HCT116 (cell line): ENCODE measurements at regions not wholly inside any gene's neighbourhood (a gene's known extent, or its start where the extent isn't known, plus 50 kb on each side); places are given as distances from the start of the nearest gene placed in this dataset.

Experiments
- ATAC-seq: fragments of 200-7000 bp; cut with Tn5 transposase; 2 replicates; pipeline ENCODE4 v1.9.1; 2020; ENCODE audit warnings: mild to moderate bottlenecking, moderate library complexity
- BruUV-seq: library from RNA; stranded (reverse); fragments of 400-500 nt; replicated peaks from 2 replicates; lab custom pipeline; 2021; lab: Mats Ljungman, UMichigan
- CTCF ChIA-PET: fragments of 300-600 bp; sonication (Branson Sonifier 250); formaldehyde crosslinking; loops from one replicate; lab custom pipeline; 2021; ENCODE audit warnings: antibody characterized with exemption; lab: Charles Lee
- POLR2A ChIA-PET: fragments of 300-600, 350-600 bp; sonication (Branson Sonifier 250); formaldehyde crosslinking; loops from one replicate; lab custom pipeline; 2021; ENCODE audit warnings: antibody characterized with exemption; lab: Charles Lee
- RAD21 ChIA-PET, 2 experiments: fragments of 300-600 bp; sonication (Branson Sonifier 250); formaldehyde crosslinking; loops; one replicate each; lab custom pipeline; 2023; ENCODE audit warnings: low total read pairs in 2 of 2; ENCODE audit not compliant: uncharacterized antibody in 2 of 2, unreplicated experiment in 2 of 2, low non-redundant PET in 1 of 2; lab: Charles Lee
- DNase-seq: peaks from one replicate; pipeline ENCODE4 v3.0.0-alpha.2; 2010; ENCODE audit warnings: low read depth, low spot score
- H2AFZ ChIP-seq: fragments of 200-600 bp; shearing (Covaris generic), sonication (generic); 2 replicates; pipeline ENCODE4 v1.6.1; 2017; ENCODE audit warnings: low read depth, mixed run types, mixed read lengths, antibody characterized with exemption, low read length; ENCODE audit not compliant: poor library complexity, severe bottlenecking
- H3K27ac ChIP-seq: 2 replicates; pipeline ENCODE4 v1.5.1; 2012; ENCODE audit warnings: low read depth, low read length
- H3K27me3 ChIP-seq: fragments of 200-600 bp; sonication (generic); 2 replicates; pipeline ENCODE4 v1.6.1; 2016; ENCODE audit warnings: mixed run types, low read length, mixed read lengths; ENCODE audit not compliant: insufficient read depth
- H3K36me3 ChIP-seq, 2 experiments: fragments of 200-500 bp in 1 of 2; fragments of 200-600 bp in 1 of 2; sonication (Bioruptor generic) in 1 of 2; sonication (generic) in 1 of 2; 2 replicates each; pipeline versions ENCODE4 v1.5.1 to v1.6.1; 2014 to 2016; ENCODE audit warnings: low read length in 2 of 2, inconsistent platforms in 1 of 2, mixed read lengths in 1 of 2, mixed run types in 1 of 2; ENCODE audit not compliant: insufficient read depth in 2 of 2, control insufficient read depth in 1 of 2
- H3K4me1 ChIP-seq, 2 experiments: fragments of 200-600 bp in 1 of 2; sonication (generic) in 1 of 2; 2 replicates each; pipeline versions ENCODE4 v1.5.1 to v1.6.1; 2012 to 2017; ENCODE audit warnings: low read length in 2 of 2, inconsistent platforms in 1 of 2, mild to moderate bottlenecking in 1 of 2, mixed read lengths in 1 of 2, mixed run types in 1 of 2, moderate library complexity in 1 of 2; ENCODE audit not compliant: insufficient read depth in 2 of 2, control insufficient read depth in 1 of 2
- H3K4me2 ChIP-seq: fragments of 200-600 bp; sonication (generic); 2 replicates; pipeline ENCODE4 v1.6.1; 2017; ENCODE audit warnings: mixed run types, low read length, mixed read lengths
- H3K4me3 ChIP-seq, 2 experiments: fragments of 200-600 bp in 1 of 2; sonication (generic) in 1 of 2; replicated peaks in 1 of 2; 2 replicates each; pipeline ENCODE4 v1.5.1; 2011 to 2016; ENCODE audit warnings: low read length in 2 of 2, control low read depth in 1 of 2, low read depth in 1 of 2, mild to moderate bottlenecking in 1 of 2, mixed read lengths in 1 of 2, mixed run types in 1 of 2
- H3K79me2 ChIP-seq: fragments of 200-600 bp; sonication (generic); 2 replicates; pipeline ENCODE4 v1.6.1; 2017; ENCODE audit warnings: mild to moderate bottlenecking, mixed run types, low read length, moderate library complexity, mixed read lengths; ENCODE audit not compliant: insufficient read depth
- H3K9ac ChIP-seq: fragments of 200-600 bp; sonication (generic); 2 replicates; pipeline ENCODE4 v1.6.1; 2016; ENCODE audit warnings: low read length, mixed read lengths
- H3K9me2 ChIP-seq: fragments of 200-600 bp; sonication (generic), shearing (Covaris generic); 2 replicates; pipeline ENCODE4 v1.6.1; 2017; ENCODE audit warnings: mixed run types, mild to moderate bottlenecking, moderate library complexity; ENCODE audit not compliant: insufficient read depth
- H3K9me3 ChIP-seq, 2 experiments: fragments of 200-500 bp in 1 of 2; fragments of 200-600 bp in 1 of 2; sonication (Bioruptor generic) in 1 of 2; sonication (generic) in 1 of 2; 2 replicates each; pipeline ENCODE4 v1.6.1; 2014 to 2017; ENCODE audit warnings: low read length in 2 of 2, mixed read lengths in 2 of 2, inconsistent platforms in 1 of 2, low read depth in 1 of 2, mild to moderate bottlenecking in 1 of 2, mixed run types in 1 of 2, moderate library complexity in 1 of 2; ENCODE audit not compliant: control insufficient read depth in 1 of 2, insufficient read depth in 1 of 2
- H4K20me1 ChIP-seq: fragments of 200-600 bp; sonication (generic), shearing (Covaris generic); 2 replicates; pipeline ENCODE4 v1.6.1; 2017; ENCODE audit warnings: mixed run types, mild to moderate bottlenecking, moderate library complexity; ENCODE audit not compliant: insufficient read depth
- CBX3 ChIP-seq: IDR thresholded peaks from 2 replicates; pipeline ENCODE4 v1.6.1; 2012; ENCODE audit warnings: low read depth
- EGR1 ChIP-seq: IDR thresholded peaks from 2 replicates; pipeline ENCODE4 v1.6.1; 2012; ENCODE audit warnings: low read depth
- ELF1 ChIP-seq: IDR thresholded peaks from 2 replicates; pipeline ENCODE4 v1.6.1; 2012; ENCODE audit warnings: low read depth, borderline replicate concordance
- EZH2 ChIP-seq: fragments of 200-600 bp; sonication (generic); IDR thresholded peaks from 2 replicates; pipeline ENCODE4 v1.6.1; 2017; ENCODE audit warnings: antibody characterized with exemption, mixed run types
- JUND ChIP-seq: IDR thresholded peaks from 2 replicates; pipeline ENCODE4 v1.6.1; 2012
- POLR2A ChIP-seq: IDR thresholded peaks from 2 replicates; pipeline ENCODE4 v1.7.0; 2011; ENCODE audit warnings: borderline replicate concordance; ENCODE audit not compliant: insufficient read depth, insufficient read length; ENCODE audit errors: extremely low read depth
- POLR2AphosphoS5 ChIP-seq: IDR thresholded peaks from 2 replicates; pipeline ENCODE4 v1.6.1; 2011; ENCODE audit warnings: mild to moderate bottlenecking, low read depth, low read length, moderate library complexity
- SIN3A ChIP-seq: IDR thresholded peaks from 2 replicates; pipeline ENCODE4 v1.6.1; 2012; ENCODE audit warnings: low read depth
- SP1 ChIP-seq: IDR thresholded peaks from 2 replicates; pipeline ENCODE4 v1.6.1; 2012; ENCODE audit warnings: low read depth
- SRF ChIP-seq: IDR thresholded peaks from 2 replicates; pipeline ENCODE4 v1.6.1; 2012; ENCODE audit warnings: low read depth
- ZFX ChIP-seq: fragments of 450-650 bp; IDR thresholded peaks from 2 replicates; pipeline ENCODE4 v1.6.1; 2017
- ZNF274 ChIP-seq: fragments of 200-500 bp; sonication (Bioruptor generic); IDR thresholded peaks from 2 replicates; pipeline ENCODE4 v1.6.1; 2014; ENCODE audit warnings: mild to moderate bottlenecking, low read depth, low read length, inconsistent platforms
- intact Hi-C: fragments of 100-400 bp; cut with micrococcal nuclease; formaldehyde crosslinking; loops from 2 replicates; pipeline ENCODE4 v1.10.0; 2022
- TF ChIP-seq, protein P1 (sequence below): IDR thresholded peaks from 2 replicates; pipeline ENCODE4 v1.6.1; 2011; ENCODE audit warnings: mild to moderate bottlenecking, low read length, moderate library complexity; ENCODE audit not compliant: insufficient replicate concordance; ENCODE audit errors: extremely low read depth
- TF ChIP-seq, protein P2 (sequence below): IDR thresholded peaks from 2 replicates; pipeline ENCODE4 v1.6.1; 2012
- TF ChIP-seq, protein P3 (sequence below): IDR thresholded peaks from 2 replicates; pipeline ENCODE4 v1.6.1; 2012

DNA sequence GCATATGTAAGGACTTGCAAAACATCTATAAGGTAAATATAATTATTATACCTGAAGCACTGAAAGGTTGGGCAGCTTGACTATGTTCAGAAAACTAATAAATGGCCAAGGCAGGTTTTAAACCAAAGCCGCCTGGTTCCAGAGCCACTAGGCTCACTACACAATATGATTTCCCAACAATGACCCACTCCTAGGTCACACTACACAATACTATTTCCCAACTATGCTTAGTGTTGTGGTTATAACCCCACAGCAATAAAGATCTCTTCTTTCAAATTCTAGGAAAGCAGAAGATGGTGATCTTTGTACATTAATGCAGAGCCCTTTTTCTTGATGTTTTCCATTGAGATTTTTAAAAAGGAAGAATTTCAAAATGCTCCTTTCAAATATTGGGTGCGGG, 180.4 kb downstream of the CYRIA start:
- no peak for TF ChIP-seq POLR2AphosphoS5
- Histone ChIP-seq H3K4me1 (no peaks in the 10 kb centered on the region), H3K4me2 (no peak overlapping the region), H3K36me3 (no peaks in the 10 kb centered on the region), H3K79me2 (no peaks in the 10 kb centered on the region), H3K9me3 (no peaks in the 10 kb centered on the region), H3K4me3 (no peak overlapping the region), H2AFZ (no peak overlapping the region), H3K9me2 (no peaks in the 10 kb centered on the region), H3K27ac (no peak overlapping the region), H4K20me1 (no peaks in the 10 kb centered on the region), H3K9ac (no peak overlapping the region), H3K27me3 (no peaks in the 10 kb centered on the region; the same call in 1 of the 2 replicates)
- BruUV-seq = no TSS peak
- ChIA-PET POLR2A (no interaction called here), CTCF (no interaction called here), RAD21 (interaction anchor here in 1 of 2 experiments (1.4 kb wide), 1 partner anchor 546 kb away, joined by 3 read pairs; no protein-coding TSS in a partner anchor)
- intact Hi-C loops = no loop called here
- no peak for ATAC-seq
- no peak for DNase-seq

DNA sequence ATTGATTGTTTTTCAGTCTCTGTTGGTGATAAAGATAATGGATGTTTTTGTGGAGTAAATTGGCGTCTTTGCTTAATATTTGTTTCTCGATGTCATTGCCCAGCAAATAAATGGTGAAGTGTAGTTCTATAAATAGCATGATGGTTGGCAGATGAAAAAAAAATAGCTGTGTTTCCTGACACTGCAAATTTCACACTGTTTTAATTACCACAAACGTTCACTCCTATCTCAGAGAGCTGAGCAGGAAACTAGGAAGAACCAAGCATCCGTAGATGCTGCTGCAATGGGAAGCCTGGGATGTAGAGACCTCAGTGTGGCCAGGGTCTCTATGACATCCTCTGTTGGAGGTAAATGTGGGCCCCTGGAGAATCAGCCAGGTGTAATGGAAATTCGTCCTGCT, 183.2 kb downstream of the CYRIA start:
- DNase-seq (no peak), ATAC-seq (no peak)
- Histone ChIP-seq H3K27ac (no peak overlapping the region), H3K9ac (no peak overlapping the region), H3K79me2 (no peaks in the 10 kb centered on the region), H4K20me1 (no peaks in the 10 kb centered on the region), H3K4me1 (no peaks in the 10 kb centered on the region), H3K36me3 (no peaks in the 10 kb centered on the region), H2AFZ (no peak overlapping the region), H3K4me3 (no peak overlapping the region), H3K9me2 (no peaks in the 10 kb centered on the region), H3K9me3 (no peaks in the 10 kb centered on the region), H3K4me2 (no peak overlapping the region), H3K27me3 (no peaks in the 10 kb centered on the region; the same call in 1 of the 2 replicates)
- TF ChIP-seq SIN3A (no peak), ELF1 (no peak), POLR2AphosphoS5 (no peak), SP1 (no peak), ZFX (no peak), EGR1 (no peak), EZH2 (no peak), JUND (no peak), CBX3 (no peak), SRF (no peak), ZNF274 (no peak), POLR2A (no peak)
- TF ChIP-seq, protein P1, sequence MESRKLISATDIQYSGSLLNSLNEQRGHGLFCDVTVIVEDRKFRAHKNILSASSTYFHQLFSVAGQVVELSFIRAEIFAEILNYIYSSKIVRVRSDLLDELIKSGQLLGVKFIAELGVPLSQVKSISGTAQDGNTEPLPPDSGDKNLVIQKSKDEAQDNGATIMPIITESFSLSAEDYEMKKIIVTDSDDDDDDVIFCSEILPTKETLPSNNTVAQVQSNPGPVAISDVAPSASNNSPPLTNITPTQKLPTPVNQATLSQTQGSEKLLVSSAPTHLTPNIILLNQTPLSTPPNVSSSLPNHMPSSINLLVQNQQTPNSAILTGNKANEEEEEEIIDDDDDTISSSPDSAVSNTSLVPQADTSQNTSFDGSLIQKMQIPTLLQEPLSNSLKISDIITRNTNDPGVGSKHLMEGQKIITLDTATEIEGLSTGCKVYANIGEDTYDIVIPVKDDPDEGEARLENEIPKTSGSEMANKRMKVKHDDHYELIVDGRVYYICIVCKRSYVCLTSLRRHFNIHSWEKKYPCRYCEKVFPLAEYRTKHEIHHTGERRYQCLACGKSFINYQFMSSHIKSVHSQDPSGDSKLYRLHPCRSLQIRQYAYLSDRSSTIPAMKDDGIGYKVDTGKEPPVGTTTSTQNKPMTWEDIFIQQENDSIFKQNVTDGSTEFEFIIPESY = no peak
- TF ChIP-seq, protein P2, sequence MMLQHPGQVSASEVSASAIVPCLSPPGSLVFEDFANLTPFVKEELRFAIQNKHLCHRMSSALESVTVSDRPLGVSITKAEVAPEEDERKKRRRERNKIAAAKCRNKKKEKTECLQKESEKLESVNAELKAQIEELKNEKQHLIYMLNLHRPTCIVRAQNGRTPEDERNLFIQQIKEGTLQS = no peak
- TF ChIP-seq, protein P3, sequence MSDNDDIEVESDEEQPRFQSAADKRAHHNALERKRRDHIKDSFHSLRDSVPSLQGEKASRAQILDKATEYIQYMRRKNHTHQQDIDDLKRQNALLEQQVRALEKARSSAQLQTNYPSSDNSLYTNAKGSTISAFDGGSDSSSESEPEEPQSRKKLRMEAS = no peak
- ChIA-PET POLR2A (no interaction called here), CTCF (no interaction called here), RAD21 (no interaction called here)
- intact Hi-C loops = no loop called here
- BruUV-seq = no TSS peak
